ENCODE measurements at regions not wholly inside any gene's neighbourhood (a gene's known extent, or its start where the extent isn't known, plus 50 kb on each side); places are given as distances from the start of the nearest gene placed in this dataset.

DNA sequence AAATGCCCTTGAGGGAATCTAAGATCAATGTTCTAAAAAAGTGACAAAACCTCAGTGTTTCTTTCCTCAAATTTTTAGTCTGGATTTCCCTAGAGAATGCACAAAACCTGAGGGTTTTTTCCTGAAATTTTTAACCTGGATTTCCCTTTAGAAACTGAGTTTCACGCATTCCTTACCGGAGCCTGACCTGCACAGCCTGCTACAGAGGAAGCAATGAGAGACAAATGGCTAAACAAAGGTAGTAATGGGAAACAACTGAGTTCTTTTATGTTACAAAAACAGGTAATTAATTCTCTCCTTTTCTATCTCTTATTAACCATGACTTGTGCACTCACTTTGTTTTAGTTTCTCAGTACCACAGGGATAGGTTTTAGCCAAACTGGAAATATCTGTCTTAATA is 281.7 kb upstream of the NT5E start:
- whole genome bisulfite sequencing = 65% methylated on average over 2 of the region's 2 CpGs
- Histone ChIP-seq H3K4me3 (ENCODE audit: low read depth in 1 of 3, low read length in 3 of 3) (no peak overlapping the region), H3K4me1 (ENCODE audit: control insufficient read depth in 4 of 4, insufficient read depth in 4 of 4, low read length in 3 of 4) (no peaks in the 10 kb centered on the region), H3K27ac (ENCODE audit: low read depth in 1 of 2, low read length in 2 of 2) (no peak overlapping the region), H3K27me3 (ENCODE audit: control insufficient read depth in 4 of 4, insufficient read depth in 4 of 4, low read length in 3 of 4) (no peaks in the 10 kb centered on the region), H3K36me3 (ENCODE audit: control insufficient read depth in 4 of 4, insufficient read depth in 3 of 4, low read depth in 1 of 4, low read length in 3 of 4) (no peaks in the 10 kb centered on the region), H3K9ac (ENCODE audit: low read depth in 1 of 2, low read length in 2 of 2) (no peak overlapping the region), H3K9me3 (ENCODE audit: control insufficient read depth in 4 of 4, low read length in 3 of 4) (no peaks in the 10 kb centered on the region)
- no peak for TF ChIP-seq HNF4A (conservative IDR thresholded peaks at IDR 0.05)
- no peak for TF ChIP-seq RXRA (IDR thresholded peaks at IDR 0.05)
- no peak for TF ChIP-seq RAD21 (IDR thresholded peaks at IDR 0.05)
- TF ChIP-seq TAF1 (conservative IDR thresholded peaks at IDR 0.05) = no peak
- TF ChIP-seq JUND (IDR thresholded peaks at IDR 0.05) = no peak
- no peak for DNase-seq (ENCODE audit: low spot score)

DNA sequence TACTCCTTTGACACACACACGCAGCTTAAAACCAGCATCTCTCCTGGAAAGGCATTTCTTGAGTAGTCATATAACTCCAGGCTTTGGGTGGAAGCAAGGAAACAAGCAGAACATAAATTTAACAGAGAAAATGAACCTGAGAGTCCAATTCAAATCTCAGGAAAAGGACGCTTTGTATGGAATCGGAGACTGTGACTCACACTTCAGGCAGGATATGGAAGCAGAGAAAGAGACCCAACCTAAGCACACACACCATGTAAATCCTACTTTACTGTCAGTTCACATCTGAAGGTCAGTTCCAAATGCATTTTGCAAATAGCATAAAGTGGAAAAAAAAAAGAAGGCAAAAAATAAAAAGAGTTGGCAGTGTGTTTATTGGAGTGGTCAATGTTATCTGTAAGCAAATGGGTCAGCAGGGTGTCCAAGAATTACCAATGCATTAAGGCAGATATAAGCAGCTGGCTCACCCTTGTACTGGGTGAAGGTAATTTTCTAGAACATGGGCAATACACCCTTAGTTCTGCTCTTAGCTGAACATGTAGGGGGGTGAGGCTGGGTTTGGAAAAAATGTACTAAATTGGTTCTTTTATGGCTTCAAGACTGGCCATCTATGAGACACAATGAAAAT is 283.7 kb upstream of the NT5E start:
- H3K4me1 ChIP-seq (ENCODE audit: control insufficient read depth in 4 of 4, insufficient read depth in 4 of 4, low read length in 3 of 4) = no peaks in the 10 kb centered on the region
- no peaks in the 10 kb centered on the region for H3K27me3 ChIP-seq (ENCODE audit: control insufficient read depth in 4 of 4, insufficient read depth in 4 of 4, low read length in 3 of 4)
- TF ChIP-seq FOXA2 (IDR thresholded peaks at IDR 0.05) (no peak), YY1 (IDR thresholded peaks at IDR 0.05) (no peak), FOXA1 (IDR thresholded peaks at IDR 0.05) (no peak), EGR1 (IDR thresholded peaks at IDR 0.05; ENCODE audit: low read depth in 2 of 2) (no peak), HNF4A (conservative IDR thresholded peaks at IDR 0.05) (no peak), TAF1 (conservative IDR thresholded peaks at IDR 0.05) (no peak), RAD21 (IDR thresholded peaks at IDR 0.05) (no peak)
- DNase-seq (ENCODE audit: low spot score) = no peak
- no peak overlapping the region for H3K27ac ChIP-seq (ENCODE audit: low read depth in 1 of 2, low read length in 2 of 2)
- H3K36me3 ChIP-seq (ENCODE audit: control insufficient read depth in 4 of 4, insufficient read depth in 3 of 4, low read depth in 1 of 4, low read length in 3 of 4) = no peaks in the 10 kb centered on the region
- WGBS = 84% methylated on average over 3 of the region's 3 CpGs
- H3K9ac ChIP-seq (ENCODE audit: low read depth in 1 of 2, low read length in 2 of 2) = no peak overlapping the region
- no peak overlapping the region for H3K4me3 ChIP-seq (ENCODE audit: low read depth in 1 of 3, low read length in 3 of 3)
- no peaks in the 10 kb centered on the region for H3K9me3 ChIP-seq (ENCODE audit: control insufficient read depth in 4 of 4, low read length in 3 of 4)

DNA sequence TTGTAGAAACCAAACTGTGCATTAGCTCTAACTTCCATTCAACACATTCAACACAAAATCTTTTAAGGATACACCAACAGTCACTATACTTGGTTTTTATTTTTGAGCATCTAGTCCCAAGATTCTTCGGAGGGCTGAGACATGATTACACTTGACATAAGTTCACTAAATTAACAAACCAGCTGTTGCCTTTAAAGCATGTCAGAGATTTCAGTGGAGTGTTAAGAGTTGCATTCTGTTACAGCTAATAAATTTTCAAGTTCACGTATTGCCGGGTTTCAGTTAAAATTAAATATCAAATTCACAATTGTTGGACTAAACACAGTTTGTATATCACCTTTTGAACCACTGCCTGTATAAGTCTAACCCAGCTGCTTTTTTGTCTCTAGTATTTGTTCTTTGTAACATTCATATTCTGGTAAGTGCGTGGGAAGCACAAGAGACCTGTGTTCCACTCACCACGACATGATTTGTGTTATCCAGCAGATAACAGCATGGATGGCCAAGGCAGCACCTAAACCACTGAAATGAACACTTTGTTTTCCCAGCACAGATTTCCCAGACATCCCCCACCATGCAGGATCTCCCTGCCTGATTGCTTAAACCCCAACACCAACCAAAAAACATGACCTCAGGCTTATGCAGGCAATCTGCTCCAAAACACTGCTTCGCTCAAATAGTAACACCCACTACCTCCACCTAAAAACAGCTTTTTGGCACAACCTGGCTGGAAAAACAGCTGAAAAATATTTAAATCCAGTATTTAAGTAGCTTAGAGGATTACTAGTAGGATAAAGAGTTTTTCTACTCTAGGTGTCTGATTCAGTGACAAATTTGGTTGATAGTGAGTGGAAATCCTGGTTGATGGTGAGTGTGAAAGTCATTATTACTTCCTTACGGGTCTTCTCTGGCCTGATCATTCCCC is 286.5 kb upstream of the NT5E start:
- 69% methylated on average over 7 of the region's 7 CpGs for WGBS
- Histone ChIP-seq H3K9ac (ENCODE audit: low read depth in 1 of 2, low read length in 2 of 2) (no peak overlapping the region), H3K4me3 (ENCODE audit: low read depth in 1 of 3, low read length in 3 of 3) (no peak overlapping the region), H3K36me3 (ENCODE audit: control insufficient read depth in 4 of 4, insufficient read depth in 3 of 4, low read depth in 1 of 4, low read length in 3 of 4) (no peaks in the 10 kb centered on the region), H3K27me3 (ENCODE audit: control insufficient read depth in 4 of 4, insufficient read depth in 4 of 4, low read length in 3 of 4) (no peaks in the 10 kb centered on the region), H3K27ac (ENCODE audit: low read depth in 1 of 2, low read length in 2 of 2) (no peak overlapping the region), H3K4me1 (ENCODE audit: control insufficient read depth in 4 of 4, insufficient read depth in 4 of 4, low read length in 3 of 4) (no peaks in the 10 kb centered on the region), H3K9me3 (ENCODE audit: control insufficient read depth in 4 of 4, low read length in 3 of 4) (no peaks in the 10 kb centered on the region)
- DNase-seq (ENCODE audit: low spot score) = no peak
- TF ChIP-seq HNF4A (conservative IDR thresholded peaks at IDR 0.05) = no peak
- TF ChIP-seq SP1 (IDR thresholded peaks at IDR 0.05) = no peak
- TF ChIP-seq NR2F2 (IDR thresholded peaks at IDR 0.05) = no peak
- TF ChIP-seq REST (IDR thresholded peaks at IDR 0.05) = no peak
- TF ChIP-seq GABPA (IDR thresholded peaks at IDR 0.05 in 1 of 2, conservative IDR thresholded peaks at IDR 0.05 in 1 of 2) = no peak
- no peak for TF ChIP-seq TAF1 (conservative IDR thresholded peaks at IDR 0.05)
- no peak for TF ChIP-seq JUND (IDR thresholded peaks at IDR 0.05)
- no peak for TF ChIP-seq EGR1 (IDR thresholded peaks at IDR 0.05; ENCODE audit: low read depth in 2 of 2)
- no peak for TF ChIP-seq YY1 (IDR thresholded peaks at IDR 0.05)
- TF ChIP-seq RXRA (IDR thresholded peaks at IDR 0.05) = no peak
- TF ChIP-seq RAD21 (IDR thresholded peaks at IDR 0.05) = no peak
- TF ChIP-seq, protein P1, sequence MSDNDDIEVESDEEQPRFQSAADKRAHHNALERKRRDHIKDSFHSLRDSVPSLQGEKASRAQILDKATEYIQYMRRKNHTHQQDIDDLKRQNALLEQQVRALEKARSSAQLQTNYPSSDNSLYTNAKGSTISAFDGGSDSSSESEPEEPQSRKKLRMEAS (IDR thresholded peaks at IDR 0.05) = no peak
- no peak for TF ChIP-seq HNF4G (IDR thresholded peaks at IDR 0.05)
- no peak for TF ChIP-seq FOXA2 (IDR thresholded peaks at IDR 0.05)
